ENCODE measurements at regions not wholly inside any gene's neighbourhood (a gene's known extent, or its start where the extent isn't known, plus 50 kb on each side); places are given as distances from the start of the nearest gene placed in this dataset.

DNA sequence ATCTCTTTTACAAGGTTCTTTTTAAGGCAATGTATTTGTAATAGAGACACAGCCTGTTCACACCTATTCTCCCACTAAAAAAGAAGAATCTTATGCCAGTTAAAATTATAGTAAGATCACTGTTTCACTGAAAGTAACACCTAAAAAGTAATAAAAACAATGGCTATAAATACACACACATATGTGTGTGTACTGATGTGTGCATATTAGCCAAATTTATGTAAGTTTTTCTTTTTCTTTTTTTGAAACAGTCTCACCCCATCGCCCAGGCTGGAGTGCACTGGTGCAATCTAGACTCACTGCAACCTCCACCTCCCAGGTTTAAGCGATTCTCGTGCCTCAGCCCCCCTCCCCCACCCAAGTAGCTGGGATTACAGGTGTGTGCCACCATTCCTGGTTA, 56.8 kb upstream of the SLC30A10 start:
- Histone ChIP-seq H3K9me3 (replicated peaks; ENCODE audit: control insufficient read depth, insufficient read depth, low read length) (no peaks in the 10 kb centered on the region), H3K27me3 (replicated peaks in 1 of 2; ENCODE audit: control insufficient read depth in 2 of 2, insufficient read depth in 2 of 2, low read length in 1 of 2) (no peaks in the 10 kb centered on the region), H2AFZ (ENCODE audit: control insufficient read depth, low read depth, low read length) (no peak overlapping the region), H3K4me3 (no peak overlapping the region; the same call in 1 of the 2 replicates), H3K4me1 (ENCODE audit: control insufficient read depth, insufficient read depth, low read length) (peaks cover 13% of the 10 kb centered on the region), H3K79me2 (ENCODE audit: control insufficient read depth, insufficient read depth, low read length) (no peaks in the 10 kb centered on the region), H4K20me1 (ENCODE audit: control insufficient read depth, insufficient read depth) (no peaks in the 10 kb centered on the region), H3K9ac (ENCODE audit: control insufficient read depth, insufficient read depth, low read length) (no peak overlapping the region), H3K36me3 (ENCODE audit: control insufficient read depth in 2 of 2, insufficient read depth in 2 of 2, low read length in 1 of 2) (peaks cover 0 to 17% of the 10 kb centered on the region in 2 experiments), H3K27ac (ENCODE audit: control insufficient read depth, insufficient read depth) (peak overlapping the region; percentile 9; the same call in 1 of the 2 replicates), H3K4me2 (ENCODE audit: control insufficient read depth, insufficient read depth) (0 out of 2 replicates have a peak overlapping the region, but pooled peaks have one; percentile 22)
- TF ChIP-seq MEF2A (IDR thresholded peaks at IDR 0.05; ENCODE audit: insufficient read depth, low read depth, low read length) (no peak), ZNF207 (IDR thresholded peaks at IDR 0.05; ENCODE audit: borderline replicate concordance) (no peak), MEF2B (IDR thresholded peaks at IDR 0.05; ENCODE audit: partially characterized antibody, poor library complexity, severe bottlenecking) (peak; percentile 31), SREBF1 (IDR thresholded peaks at IDR 0.05; ENCODE audit: low read length) (no peak)
- TF ChIP-seq, protein P1, sequence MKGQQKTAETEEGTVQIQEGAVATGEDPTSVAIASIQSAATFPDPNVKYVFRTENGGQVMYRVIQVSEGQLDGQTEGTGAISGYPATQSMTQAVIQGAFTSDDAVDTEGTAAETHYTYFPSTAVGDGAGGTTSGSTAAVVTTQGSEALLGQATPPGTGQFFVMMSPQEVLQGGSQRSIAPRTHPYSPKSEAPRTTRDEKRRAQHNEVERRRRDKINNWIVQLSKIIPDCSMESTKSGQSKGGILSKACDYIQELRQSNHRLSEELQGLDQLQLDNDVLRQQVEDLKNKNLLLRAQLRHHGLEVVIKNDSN (IDR thresholded peaks at IDR 0.05; ENCODE audit: borderline replicate concordance, extremely low read length, insufficient read depth, low read depth, low read length): no peak
- TF ChIP-seq, protein P2, sequence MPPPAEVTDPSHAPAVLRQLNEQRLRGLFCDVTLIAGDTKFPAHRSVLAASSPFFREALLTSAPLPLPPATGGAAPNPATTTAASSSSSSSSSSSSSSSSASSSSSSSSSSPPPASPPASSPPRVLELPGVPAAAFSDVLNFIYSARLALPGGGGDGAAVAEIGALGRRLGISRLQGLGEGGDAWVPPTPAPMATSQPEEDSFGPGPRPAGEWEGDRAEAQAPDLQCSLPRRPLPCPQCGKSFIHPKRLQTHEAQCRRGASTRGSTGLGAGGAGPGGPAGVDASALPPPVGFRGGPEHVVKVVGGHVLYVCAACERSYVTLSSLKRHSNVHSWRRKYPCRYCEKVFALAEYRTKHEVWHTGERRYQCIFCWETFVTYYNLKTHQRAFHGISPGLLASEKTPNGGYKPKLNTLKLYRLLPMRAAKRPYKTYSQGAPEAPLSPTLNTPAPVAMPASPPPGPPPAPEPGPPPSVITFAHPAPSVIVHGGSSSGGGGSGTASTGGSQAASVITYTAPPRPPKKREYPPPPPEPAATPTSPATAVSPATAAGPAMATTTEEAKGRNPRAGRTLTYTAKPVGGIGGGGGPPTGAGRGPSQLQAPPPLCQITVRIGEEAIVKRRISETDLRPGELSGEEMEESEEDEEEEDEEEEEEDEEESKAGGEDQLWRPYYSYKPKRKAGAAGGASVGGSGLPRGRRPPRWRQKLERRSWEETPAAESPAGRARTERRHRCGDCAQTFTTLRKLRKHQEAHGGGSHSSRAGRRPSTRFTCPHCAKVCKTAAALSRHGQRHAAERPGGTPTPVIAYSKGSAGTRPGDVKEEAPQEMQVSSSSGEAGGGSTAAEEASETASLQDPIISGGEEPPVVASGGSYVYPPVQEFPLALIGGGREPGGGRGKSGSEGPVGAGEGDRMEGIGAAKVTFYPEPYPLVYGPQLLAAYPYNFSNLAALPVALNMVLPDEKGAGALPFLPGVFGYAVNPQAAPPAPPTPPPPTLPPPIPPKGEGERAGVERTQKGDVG (CRISPR knock-in tag; IDR thresholded peaks at IDR 0.05): no peak
- TF ChIP-seq, protein P3, sequence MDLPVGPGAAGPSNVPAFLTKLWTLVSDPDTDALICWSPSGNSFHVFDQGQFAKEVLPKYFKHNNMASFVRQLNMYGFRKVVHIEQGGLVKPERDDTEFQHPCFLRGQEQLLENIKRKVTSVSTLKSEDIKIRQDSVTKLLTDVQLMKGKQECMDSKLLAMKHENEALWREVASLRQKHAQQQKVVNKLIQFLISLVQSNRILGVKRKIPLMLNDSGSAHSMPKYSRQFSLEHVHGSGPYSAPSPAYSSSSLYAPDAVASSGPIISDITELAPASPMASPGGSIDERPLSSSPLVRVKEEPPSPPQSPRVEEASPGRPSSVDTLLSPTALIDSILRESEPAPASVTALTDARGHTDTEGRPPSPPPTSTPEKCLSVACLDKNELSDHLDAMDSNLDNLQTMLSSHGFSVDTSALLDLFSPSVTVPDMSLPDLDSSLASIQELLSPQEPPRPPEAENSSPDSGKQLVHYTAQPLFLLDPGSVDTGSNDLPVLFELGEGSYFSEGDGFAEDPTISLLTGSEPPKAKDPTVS (IDR thresholded peaks at IDR 0.05; ENCODE audit: low read depth, low read length): no peak
- 57% methylated on average over 3 of the region's 3 CpGs for WGBS (ENCODE audit: insufficient coverage, insufficient replicate concordance, low lambda C conversion rate, missing lambda C conversion rate)
- intact Hi-C loops (cut with micrococcal nuclease; ENCODE audit: unreplicated experiment): no loop called here
- BruUV-seq (replicated peaks): no TSS peak
- ChIA-PET SMC1A (ENCODE audit: uncharacterized antibody, unreplicated experiment) (interaction anchor here (1.6 kb wide), 1 partner anchor 102 kb away, joined by 3 read pairs; no protein-coding TSS in a partner anchor), POLR2A (interaction anchor here (0.6 kb wide), 1 partner anchor 102 kb away, joined by 3 read pairs; no protein-coding TSS in a partner anchor), CTCF (interaction anchor here (7.1 kb wide), 1 partner anchor 234 kb away, joined by 52 read pairs; no protein-coding TSS in a partner anchor), RAD21 (ENCODE audit: unreplicated experiment) (interaction anchor here (0.7 kb wide), 1 partner anchor 99 kb away, joined by 3 read pairs; no protein-coding TSS in a partner anchor)
- DNase-seq (ENCODE audit: low read depth, low spot score) (no peak), ATAC-seq (peak; percentile 48), FAIRE-seq (no peak)
- in situ Hi-C loops (cut with MboI): no loop called here

Measured in GM12878 (cell line).